HEK293T (cell line): ENCODE measurements at regions not wholly inside any gene's neighbourhood (a gene's known extent, or its start where the extent isn't known, plus 50 kb on each side); places are given as distances from the start of the nearest gene placed in this dataset.

ENCODE experiments used
- BHLHE40 ChIP-seq: fragments of 450-650 bp; IDR thresholded peaks from 2 replicates; pipeline ENCODE4 v1.6.1; 2016; ENCODE audit warnings: mild to moderate bottlenecking, moderate library complexity, borderline replicate concordance
- ELF4 ChIP-seq: fragments of 450-650 bp; IDR thresholded peaks from 2 replicates; pipeline ENCODE4 v1.6.1; 2017; ENCODE audit warnings: antibody characterized with exemption
- FOXM1 ChIP-seq: fragments of 450-650 bp; IDR thresholded peaks from 2 replicates; pipeline ENCODE4 v1.6.1; 2017; ENCODE audit warnings: mild to moderate bottlenecking, borderline replicate concordance
- L3MBTL2 ChIP-seq: fragments of 450-650 bp; conservative IDR thresholded peaks from 2 replicates; pipeline ENCODE4 v1.6.1; 2016; ENCODE audit warnings: mild to moderate bottlenecking
- SP1 ChIP-seq: fragments of 450-650 bp; IDR thresholded peaks from 2 replicates; pipeline ENCODE4 v1.6.1; 2017

DNA sequence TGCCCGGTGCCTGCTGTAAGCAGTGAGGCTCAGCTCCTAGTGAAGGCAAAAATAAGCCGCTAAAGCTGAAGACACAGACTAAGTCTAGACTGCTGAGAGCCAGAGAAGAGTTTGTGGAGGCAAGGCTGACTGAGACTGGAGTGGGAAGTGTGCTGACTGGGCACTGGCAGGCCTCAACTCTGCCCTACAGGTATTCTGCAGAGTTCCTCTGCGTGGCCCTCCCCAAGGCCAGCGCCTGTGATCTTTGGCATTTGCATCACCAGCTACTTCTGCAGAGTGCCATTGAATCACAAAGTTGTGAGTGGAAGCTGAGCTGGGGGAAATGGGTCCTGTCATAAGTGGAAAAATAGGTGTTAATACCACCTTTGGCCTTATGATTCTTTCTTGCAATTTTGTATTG lies 905.7 kb downstream of the PLA2G4A start:
- no peak for TF ChIP-seq ELF4
- no peak for TF ChIP-seq BHLHE40
- no peak for TF ChIP-seq L3MBTL2
- no peak for TF ChIP-seq FOXM1
- no peak for TF ChIP-seq SP1
